Natural killer cell (primary cell): ENCODE measurements at regions not wholly inside any gene's neighbourhood (a gene's known extent, or its start where the extent isn't known, plus 50 kb on each side); places are given as distances from the start of the nearest gene placed in this dataset.

Experiments used
- ATAC-seq, 3 donors: fragments of 150-1000 bp in 2 of 3; fragments of 200-7000 bp in 1 of 3; cut with Tn5 transposase; 1 replicate in 1 of 3; 2 replicates in 2 of 3; pipeline ENCODE4 v1.10.0; 2021; ENCODE audit warnings: mild to moderate bottlenecking in 2 of 3, moderate library complexity in 2 of 3
- DNase-seq, 2 donors: peaks; one replicate each; pipeline versions ENCODE4 v3.0.0 to v3.0.0-alpha.2; 2013 to 2021; ENCODE audit warnings: mixed read lengths in 1 of 2
- H3K27ac ChIP-seq: one replicate; pipeline ENCODE4 v1.5.1; 2013; ENCODE audit warnings: mild to moderate bottlenecking, low read length
- H3K27me3 ChIP-seq: one replicate; pipeline ENCODE4 v1.6.1; 2013; ENCODE audit warnings: low read length; ENCODE audit not compliant: control insufficient read depth, insufficient read depth
- H3K36me3 ChIP-seq: one replicate; pipeline ENCODE4 v1.6.1; 2013; ENCODE audit warnings: low read length; ENCODE audit not compliant: control insufficient read depth, insufficient read depth
- H3K4me1 ChIP-seq: one replicate; pipeline ENCODE4 v1.6.1; 2013; ENCODE audit warnings: low read length; ENCODE audit not compliant: control insufficient read depth, insufficient read depth
- H3K4me3 ChIP-seq: one replicate; pipeline ENCODE4 v1.5.1; 2013; ENCODE audit warnings: low read length
- H3K9me3 ChIP-seq: one replicate; pipeline ENCODE4 v1.6.1; 2013; ENCODE audit warnings: low read length; ENCODE audit not compliant: control insufficient read depth, insufficient read depth
- H3K27ac Mint-ChIP-seq, 2 donors: one replicate each; pipeline ENCODE4 v1.8.0; 2022; ENCODE audit warnings: mild to moderate bottlenecking in 2 of 2, mixed read lengths in 2 of 2, moderate library complexity in 1 of 2
- H3K27me3 Mint-ChIP-seq, 2 donors: one replicate each; pipeline ENCODE4 v1.8.0; 2022; ENCODE audit warnings: low read depth in 2 of 2, mixed read lengths in 2 of 2
- H3K36me3 Mint-ChIP-seq: one replicate; pipeline ENCODE4 v1.8.0; 2022; ENCODE audit warnings: mixed read lengths
- H3K4me1 Mint-ChIP-seq, 2 donors: one replicate each; pipeline ENCODE4 v1.8.0; 2022; ENCODE audit warnings: mixed read lengths in 2 of 2
- H3K4me3 Mint-ChIP-seq: one replicate; pipeline ENCODE4 v1.8.0; 2022; ENCODE audit warnings: mild to moderate bottlenecking, moderate library complexity, mixed read lengths
- H3K9me3 Mint-ChIP-seq, 2 donors: one replicate each; pipeline ENCODE4 v1.8.0; 2022; ENCODE audit warnings: mixed read lengths in 2 of 2
- WGBS: methylation state at CpG from one replicate; pipeline ENCODE4 v1.1.7; 2013; ENCODE audit warnings: missing lambda C conversion rate; ENCODE audit not compliant: insufficient coverage; 5-methylcytosine and 5-hydroxymethylcytosine counted together
- intact Hi-C: fragments of 100-400 bp; cut with micrococcal nuclease; formaldehyde crosslinking; loops from one replicate; pipeline ENCODE4 v1.14.2; 2022
- TF ChIP-seq, protein P1 (sequence below): fragments of 200-600 bp; IDR thresholded peaks from one replicate; pipeline ENCODE4 v1.8.0; 2022; ENCODE audit warnings: antibody characterized with exemption

DNA sequence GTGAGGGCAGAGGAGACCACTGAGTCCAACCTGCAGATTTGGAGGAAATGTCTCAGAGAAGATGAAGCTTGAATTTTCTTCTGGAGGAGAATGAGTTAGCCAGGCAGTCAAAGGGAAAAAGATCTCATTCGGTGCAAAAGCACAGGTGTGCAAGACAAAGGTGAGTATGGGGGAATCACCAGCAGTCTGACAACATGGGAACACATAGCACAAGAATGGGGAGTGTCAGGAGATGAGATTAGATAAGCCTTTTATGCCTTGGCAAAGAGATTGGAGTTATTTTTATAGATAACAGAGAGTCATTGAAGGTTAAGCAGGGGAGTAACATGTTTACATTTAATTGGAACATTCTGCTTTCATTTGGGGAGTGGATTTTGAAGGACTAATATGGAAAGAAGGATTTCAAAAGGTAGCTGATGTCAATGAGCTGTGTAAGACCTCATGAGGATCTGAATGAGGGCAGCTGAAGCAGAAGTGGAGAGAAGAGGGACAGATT lies 171.3 kb upstream of the NTF3 start:
- ATAC-seq, result no peak
- intact Hi-C loops, result no loop called here

DNA sequence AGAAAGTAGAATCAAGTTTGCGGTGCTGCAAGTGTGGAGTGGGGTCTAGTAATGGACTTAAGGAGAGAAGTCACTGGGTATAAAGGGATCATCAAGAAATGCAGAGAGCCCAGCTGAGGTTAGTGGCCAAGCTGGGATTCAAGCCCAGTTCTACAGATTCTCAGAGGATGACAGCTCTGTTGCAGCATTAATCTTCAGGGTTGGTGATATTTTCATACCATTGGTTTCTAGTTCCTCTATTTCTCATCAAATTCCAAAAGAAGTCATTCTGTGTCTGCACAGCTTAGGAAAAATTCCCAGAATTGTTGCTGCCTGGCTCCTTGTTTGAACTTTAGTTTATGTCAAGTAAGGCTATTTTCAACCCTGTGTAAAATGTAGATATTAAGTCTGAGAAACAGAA lies 169.5 kb upstream of the NTF3 start:
- Histone ChIP-seq H3K27ac (no peak overlapping the region), H3K36me3 (no peaks in the 10 kb centered on the region), H3K9me3 (no peaks in the 10 kb centered on the region), H3K4me3 (no peak overlapping the region), H3K4me1 (no peaks in the 10 kb centered on the region), H3K27me3 (no peaks in the 10 kb centered on the region)
- ATAC-seq, result no peak
- no peaks in the 10 kb centered on the region for H3K9me3 Mint-ChIP-seq
- DNase-seq, result no peak
- intact Hi-C loops, result no loop called here
- TF ChIP-seq, protein P1, sequence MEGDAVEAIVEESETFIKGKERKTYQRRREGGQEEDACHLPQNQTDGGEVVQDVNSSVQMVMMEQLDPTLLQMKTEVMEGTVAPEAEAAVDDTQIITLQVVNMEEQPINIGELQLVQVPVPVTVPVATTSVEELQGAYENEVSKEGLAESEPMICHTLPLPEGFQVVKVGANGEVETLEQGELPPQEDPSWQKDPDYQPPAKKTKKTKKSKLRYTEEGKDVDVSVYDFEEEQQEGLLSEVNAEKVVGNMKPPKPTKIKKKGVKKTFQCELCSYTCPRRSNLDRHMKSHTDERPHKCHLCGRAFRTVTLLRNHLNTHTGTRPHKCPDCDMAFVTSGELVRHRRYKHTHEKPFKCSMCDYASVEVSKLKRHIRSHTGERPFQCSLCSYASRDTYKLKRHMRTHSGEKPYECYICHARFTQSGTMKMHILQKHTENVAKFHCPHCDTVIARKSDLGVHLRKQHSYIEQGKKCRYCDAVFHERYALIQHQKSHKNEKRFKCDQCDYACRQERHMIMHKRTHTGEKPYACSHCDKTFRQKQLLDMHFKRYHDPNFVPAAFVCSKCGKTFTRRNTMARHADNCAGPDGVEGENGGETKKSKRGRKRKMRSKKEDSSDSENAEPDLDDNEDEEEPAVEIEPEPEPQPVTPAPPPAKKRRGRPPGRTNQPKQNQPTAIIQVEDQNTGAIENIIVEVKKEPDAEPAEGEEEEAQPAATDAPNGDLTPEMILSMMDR, result no peak
- no peak overlapping the region for H3K4me3 Mint-ChIP-seq
- peaks cover 0 to 3% of the 10 kb centered on the region in 2 donors for H3K27me3 Mint-ChIP-seq
- H3K36me3 Mint-ChIP-seq, result no peaks in the 10 kb centered on the region
- no peaks in the 10 kb centered on the region for H3K4me1 Mint-ChIP-seq
- WGBS, result 97% methylated on average over 1 of the region's 1 CpG
- no peak overlapping the region for H3K27ac Mint-ChIP-seq

More for the DNA sequence above, 171.3 kb upstream of the NTF3 start:
- Histone ChIP-seq H3K27ac (no peak overlapping the region), H3K27me3 (no peaks in the 10 kb centered on the region), H3K4me3 (no peak overlapping the region), H3K9me3 (no peaks in the 10 kb centered on the region), H3K4me1 (no peaks in the 10 kb centered on the region), H3K36me3 (no peaks in the 10 kb centered on the region)
- Mint-ChIP-seq H3K36me3 (no peaks in the 10 kb centered on the region), H3K9me3 (no peaks in the 10 kb centered on the region), H3K4me3 (no peak overlapping the region), H3K27ac (no peak overlapping the region), H3K4me1 (no peaks in the 10 kb centered on the region), H3K27me3 (peaks cover 3 to 13% of the 10 kb centered on the region in 2 donors)
- TF ChIP-seq, protein P1, result no peak
- 83% methylated on average over 1 of the region's 1 CpG for WGBS
- DNase-seq, result no peak

DNA sequence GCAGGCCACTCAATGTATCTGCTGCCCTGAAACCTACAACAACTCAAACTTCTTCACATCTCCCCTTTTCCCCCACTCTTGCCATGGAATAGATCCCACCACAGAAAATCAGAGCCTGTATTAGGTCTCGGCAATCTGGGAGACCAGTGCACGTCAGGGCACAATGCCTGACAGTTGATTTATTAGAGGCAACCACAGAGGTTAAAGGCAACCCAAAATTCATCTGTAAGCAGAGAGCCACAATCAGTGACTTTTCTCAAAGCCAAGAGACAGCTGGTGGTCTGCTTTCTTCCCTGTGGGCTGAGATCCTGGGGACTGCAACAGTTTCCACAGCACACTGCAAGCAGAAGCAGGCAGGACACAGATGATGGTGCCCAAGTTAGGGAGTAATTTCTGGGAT lies 169.0 kb upstream of the NTF3 start:
- Mint-ChIP-seq H3K36me3 (no peaks in the 10 kb centered on the region), H3K27me3 (peaks cover 0 to 3% of the 10 kb centered on the region in 2 donors), H3K4me3 (no peak overlapping the region), H3K27ac (no peak overlapping the region), H3K9me3 (no peaks in the 10 kb centered on the region), H3K4me1 (no peaks in the 10 kb centered on the region)
- TF ChIP-seq, protein P1, result no peak
- Histone ChIP-seq H3K36me3 (no peaks in the 10 kb centered on the region), H3K27ac (no peak overlapping the region), H3K4me3 (no peak overlapping the region), H3K4me1 (no peaks in the 10 kb centered on the region), H3K27me3 (no peaks in the 10 kb centered on the region), H3K9me3 (no peaks in the 10 kb centered on the region)
- WGBS, result 8% methylated on average over 2 of the region's 2 CpGs
- intact Hi-C loops, result no loop called here
- DNase-seq, result no peak
- ATAC-seq, result no peak

DNA sequence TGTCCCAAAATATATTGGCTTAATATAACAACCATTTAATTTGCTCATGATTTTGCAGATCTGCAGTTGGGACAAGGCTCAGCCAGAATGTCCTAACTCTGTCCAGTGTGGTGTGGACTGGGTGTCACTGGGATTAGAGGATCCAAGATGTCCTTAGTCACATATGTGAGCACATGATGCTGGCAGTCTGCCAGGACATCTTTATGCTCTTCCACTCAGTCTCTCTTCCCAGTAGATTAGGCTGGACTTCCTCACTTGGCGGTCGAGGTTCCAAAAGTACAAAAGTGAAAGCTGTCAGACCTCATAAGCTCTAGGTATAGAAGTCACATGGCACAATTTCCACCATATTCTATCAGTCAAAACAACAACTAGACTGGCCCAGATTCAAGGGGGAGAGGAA lies 167.9 kb upstream of the NTF3 start:
- intact Hi-C loops, result no loop called here
- TF ChIP-seq, protein P1, result no peak
- Mint-ChIP-seq H3K4me1 (no peaks in the 10 kb centered on the region), H3K27ac (no peak overlapping the region), H3K36me3 (no peaks in the 10 kb centered on the region), H3K27me3 (peaks cover 0 to 3% of the 10 kb centered on the region in 2 donors), H3K9me3 (no peaks in the 10 kb centered on the region), H3K4me3 (no peak overlapping the region)
- Histone ChIP-seq H3K4me3 (no peak overlapping the region), H3K27ac (no peak overlapping the region), H3K4me1 (no peaks in the 10 kb centered on the region), H3K36me3 (no peaks in the 10 kb centered on the region), H3K27me3 (no peaks in the 10 kb centered on the region), H3K9me3 (no peaks in the 10 kb centered on the region)
- DNase-seq (no peak), ATAC-seq (no peak)
- 72% methylated on average over 2 of the region's 2 CpGs for WGBS
